Naive thymus-derived CD4-positive, alpha-beta T cell (primary cell): ENCODE measurements at regions not wholly inside any gene's neighbourhood (a gene's known extent, or its start where the extent isn't known, plus 50 kb on each side); places are given as distances from the start of the nearest gene placed in this dataset.
"Not testable (repeated sequence)": the region's sequence is repeated elsewhere in the genome, so short reads cannot be mapped to it uniquely, and the experiment has no call there.

Experiments used
- ATAC-seq: fragments of 150-1000 bp; cut with Tn5 transposase; 2 replicates; pipeline ENCODE4 v1.10.0; 2021; ENCODE audit warnings: mild to moderate bottlenecking, moderate library complexity
- CTCF ChIA-PET: fragments of 350-600 bp; sonication (Branson Sonifier 250); formaldehyde crosslinking; loops from one replicate; lab custom pipeline; 2021; ENCODE audit warnings: antibody characterized with exemption; lab: Charles Lee
- POLR2A ChIA-PET: fragments of 350-600 bp; sonication (Branson Sonifier 250); formaldehyde crosslinking; loops from one replicate; lab custom pipeline; 2021; ENCODE audit warnings: antibody characterized with exemption, inconsistent platforms; lab: Charles Lee
- DNase-seq, 9 donors: peaks; one replicate each; pipeline versions ENCODE4 v3.0.0 to v3.0.0-alpha.2; 2020 to 2022; ENCODE audit warnings: mixed read lengths in 1 of 9
- H3K27ac ChIP-seq: one replicate; pipeline ENCODE4 v1.7.0; 2013; ENCODE audit warnings: mild to moderate bottlenecking, low read depth, low read length, moderate library complexity
- H3K27me3 ChIP-seq, 2 donors: one replicate each; pipeline ENCODE4 v1.7.0; 2013; ENCODE audit warnings: low read length in 2 of 2, mild to moderate bottlenecking in 2 of 2, moderate library complexity in 2 of 2; ENCODE audit not compliant: control insufficient read depth in 2 of 2, insufficient read depth in 2 of 2
- H3K36me3 ChIP-seq, 3 experiments: 1 replicate in 2 of 3; 2 replicates in 1 of 3; pipeline ENCODE4 v1.7.0; 2013; ENCODE audit warnings: low read length in 3 of 3, mild to moderate bottlenecking in 3 of 3, moderate library complexity in 1 of 3; ENCODE audit not compliant: insufficient read depth in 3 of 3, control insufficient read depth in 2 of 3
- H3K4me1 ChIP-seq, 2 donors: one replicate each; pipeline ENCODE4 v1.7.0; 2013; ENCODE audit warnings: low read length in 2 of 2, mild to moderate bottlenecking in 2 of 2, moderate library complexity in 1 of 2; ENCODE audit not compliant: control insufficient read depth in 2 of 2, insufficient read depth in 2 of 2
- H3K4me3 ChIP-seq: 2 replicates; pipeline ENCODE4 v1.7.0; 2013; ENCODE audit warnings: mild to moderate bottlenecking, low read length
- H3K9me3 ChIP-seq, 3 experiments: 1 replicate in 2 of 3; 2 replicates in 1 of 3; pipeline ENCODE4 v1.7.0; 2013; ENCODE audit warnings: low read length in 3 of 3; ENCODE audit not compliant: control insufficient read depth in 2 of 3
- H3K27ac Mint-ChIP-seq, 9 donors: one replicate each; pipeline ENCODE4 v1.8.0; 2020 to 2022; ENCODE audit warnings: mixed read lengths in 9 of 9, mild to moderate bottlenecking in 8 of 9, moderate library complexity in 5 of 9, inconsistent platforms in 2 of 9
- H3K27me3 Mint-ChIP-seq, 5 donors: one replicate each; pipeline ENCODE4 v1.8.0; 2021 to 2022; ENCODE audit warnings: mixed read lengths in 5 of 5, mild to moderate bottlenecking in 1 of 5
- H3K36me3 Mint-ChIP-seq, 5 donors: one replicate each; pipeline ENCODE4 v1.8.0; 2020 to 2022; ENCODE audit warnings: mixed read lengths in 5 of 5, mild to moderate bottlenecking in 3 of 5, inconsistent platforms in 1 of 5
- H3K4me1 Mint-ChIP-seq, 7 donors: one replicate each; pipeline ENCODE4 v1.8.0; 2020 to 2022; ENCODE audit warnings: mixed read lengths in 7 of 7, mild to moderate bottlenecking in 3 of 7, inconsistent platforms in 1 of 7
- H3K4me3 Mint-ChIP-seq, 10 donors: one replicate each; pipeline ENCODE4 v1.8.0; 2020 to 2022; ENCODE audit warnings: mild to moderate bottlenecking in 10 of 10, mixed read lengths in 10 of 10, moderate library complexity in 6 of 10, inconsistent platforms in 2 of 10
- H3K9me3 Mint-ChIP-seq, 11 donors: one replicate each; pipeline ENCODE4 v1.8.0; 2020 to 2022; ENCODE audit warnings: mixed read lengths in 11 of 11, mild to moderate bottlenecking in 4 of 11, inconsistent platforms in 1 of 11, moderate library complexity in 1 of 11
- intact Hi-C, 2 donors: fragments of 100-400 bp; cut with micrococcal nuclease; formaldehyde crosslinking; loops; one replicate each; pipeline ENCODE4 v1.15.1; 2023

DNA sequence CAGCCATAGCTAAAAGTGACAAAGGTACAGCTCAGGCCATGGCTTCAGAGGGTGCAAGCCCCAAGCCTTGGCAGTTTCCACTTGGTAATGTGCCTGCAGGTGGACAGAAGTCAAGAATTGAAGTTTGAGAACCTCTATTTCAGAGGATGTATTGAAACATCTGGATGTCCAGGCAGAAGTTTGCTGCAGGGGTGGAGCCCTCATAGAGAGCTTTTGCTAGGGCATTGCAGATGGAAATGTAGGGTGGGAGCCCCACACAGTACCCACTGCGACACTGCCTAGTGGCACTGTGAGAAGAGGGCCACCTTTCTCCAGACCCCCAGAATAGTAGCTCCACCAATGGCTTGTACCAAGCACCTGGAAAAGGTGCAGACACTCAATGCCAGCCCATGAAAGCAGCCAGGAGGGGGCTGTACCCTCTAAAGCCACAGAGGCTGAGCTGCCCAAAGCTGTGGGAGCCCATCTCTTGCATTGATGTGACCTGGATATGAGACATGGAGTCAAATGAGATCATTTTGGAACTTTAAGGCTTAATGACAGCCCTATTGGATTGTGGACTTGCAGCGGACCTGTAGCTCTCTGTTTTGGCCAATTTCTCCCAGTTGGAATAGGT lies 1299.4 kb upstream of the MAP3K7 start:
- Mint-ChIP-seq H3K4me3 (no peak overlapping the region), H3K27ac (no peak overlapping the region), H3K27me3 (no peaks in the 10 kb centered on the region), H3K4me1 (no peaks in the 10 kb centered on the region), H3K36me3 (no peaks in the 10 kb centered on the region), H3K9me3 (peaks cover 9 to 48% (median 25%) of the 10 kb centered on the region in 11 donors)
- DNase-seq: no peak
- peaks cover 0 to 19% (median 0%) of the 10 kb centered on the region in 3 experiments for H3K9me3 ChIP-seq
- no peak for ATAC-seq
- H3K36me3 ChIP-seq: no peaks in the 10 kb centered on the region
- no peak overlapping the region for H3K27ac ChIP-seq
- no peak overlapping the region for H3K4me3 ChIP-seq
- no peaks in the 10 kb centered on the region for H3K4me1 ChIP-seq
- CTCF ChIA-PET: no interaction called here
- POLR2A ChIA-PET: no interaction called here
- H3K27me3 ChIP-seq: no peaks in the 10 kb centered on the region
- intact Hi-C loops: no loop called here

DNA sequence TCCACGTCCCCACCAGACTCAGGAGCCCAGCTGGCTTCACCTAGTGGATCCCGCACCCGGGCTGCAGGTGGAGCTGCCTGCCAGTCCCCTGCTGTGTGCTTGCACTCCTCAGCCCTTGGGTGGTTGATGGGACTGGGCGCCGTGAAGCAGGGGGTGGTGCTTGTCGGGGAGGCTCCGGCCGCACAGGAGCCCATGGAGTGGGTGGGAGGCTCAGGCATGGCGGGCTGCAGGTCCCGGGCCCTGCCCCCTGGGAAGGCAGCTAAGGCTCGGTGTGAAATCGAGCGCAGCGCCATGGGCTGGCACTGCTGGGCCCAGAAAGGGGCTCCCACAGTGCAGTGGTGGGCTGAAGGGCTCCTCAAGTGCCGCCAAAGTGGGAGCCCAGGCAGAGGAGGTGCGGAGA lies 1294.9 kb upstream of the MAP3K7 start:
- POLR2A ChIA-PET, CTCF ChIA-PET, ATAC-seq, H3K4me3 Mint-ChIP-seq, H3K27me3 Mint-ChIP-seq, H3K36me3 Mint-ChIP-seq, H3K4me1 Mint-ChIP-seq, H3K36me3 ChIP-seq, H3K4me3 ChIP-seq, H3K27ac Mint-ChIP-seq, H3K27ac ChIP-seq, intact Hi-C loops, H3K27me3 ChIP-seq, H3K4me1 ChIP-seq, DNase-seq: not testable (repeated sequence)
- peaks cover 0 to 15% (median 0%) of the 10 kb centered on the region in 3 experiments for H3K9me3 ChIP-seq
- H3K9me3 Mint-ChIP-seq: peaks cover 6 to 29% (median 16%) of the 10 kb centered on the region in 11 donors

DNA sequence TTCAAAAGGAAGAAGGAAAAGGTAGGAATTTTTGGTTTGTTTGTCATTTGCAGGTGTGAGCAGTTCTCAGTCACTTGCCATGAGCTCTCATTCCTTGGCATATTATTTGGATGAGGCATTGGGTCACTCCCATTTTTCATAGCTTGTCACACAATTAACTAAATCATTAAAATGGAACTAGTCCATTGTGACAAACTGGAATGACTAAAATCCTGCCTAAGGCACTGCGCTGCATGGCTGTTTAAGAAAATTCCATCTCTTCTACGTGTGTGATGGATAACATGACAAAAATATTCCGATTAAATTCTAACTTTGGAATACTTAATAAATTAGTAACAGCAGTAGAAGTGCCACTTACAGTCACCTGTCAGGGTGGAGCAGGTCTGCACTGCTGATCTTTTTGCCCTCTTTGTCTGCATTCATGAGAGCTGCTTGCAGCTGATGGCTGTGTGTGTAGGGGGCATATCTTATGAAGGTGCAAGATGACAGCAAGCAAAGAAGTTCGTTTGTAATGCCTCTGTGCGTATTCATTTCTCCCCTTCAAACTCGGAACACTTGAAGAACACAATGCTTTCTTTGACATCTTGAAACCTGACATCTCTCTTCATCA lies 1292.6 kb upstream of the MAP3K7 start:
- ATAC-seq (no peak), DNase-seq (no peak)
- H3K27ac Mint-ChIP-seq: no peak overlapping the region
- no peak overlapping the region for H3K27ac ChIP-seq
- no peaks in the 10 kb centered on the region for H3K9me3 ChIP-seq
- no peaks in the 10 kb centered on the region for H3K4me1 ChIP-seq
- H3K4me1 Mint-ChIP-seq: no peaks in the 10 kb centered on the region
- ChIA-PET POLR2A (no interaction called here), CTCF (no interaction called here)
- H3K4me3 ChIP-seq: no peak overlapping the region
- H3K27me3 Mint-ChIP-seq: no peaks in the 10 kb centered on the region
- H3K36me3 ChIP-seq: no peaks in the 10 kb centered on the region
- H3K27me3 ChIP-seq: no peaks in the 10 kb centered on the region
- no peak overlapping the region for H3K4me3 Mint-ChIP-seq
- intact Hi-C loops: no loop called here
- no peaks in the 10 kb centered on the region for H3K36me3 Mint-ChIP-seq
- H3K9me3 Mint-ChIP-seq: peaks cover 3 to 20% (median 8%) of the 10 kb centered on the region in 11 donors

GRCh38 chr6:91877994-91878393 lies 1291.1 kb upstream of the MAP3K7 start:
- Mint-ChIP-seq H3K27me3 (no peaks in the 10 kb centered on the region), H3K9me3 (peaks cover 0 to 20% (median 5%) of the 10 kb centered on the region in 11 donors), H3K4me1 (no peaks in the 10 kb centered on the region), H3K4me3 (no peak overlapping the region), H3K36me3 (no peaks in the 10 kb centered on the region), H3K27ac (no peak overlapping the region)
- no peaks in the 10 kb centered on the region for H3K9me3 ChIP-seq
- POLR2A ChIA-PET: no interaction called here
- H3K36me3 ChIP-seq: no peaks in the 10 kb centered on the region
- DNase-seq: no peak
- no peaks in the 10 kb centered on the region for H3K27me3 ChIP-seq
- ATAC-seq: no peak
- H3K27ac ChIP-seq: no peak overlapping the region
- CTCF ChIA-PET: no interaction called here
- intact Hi-C loops: no loop called here
- no peak overlapping the region for H3K4me3 ChIP-seq
- H3K4me1 ChIP-seq: no peaks in the 10 kb centered on the region

DNA sequence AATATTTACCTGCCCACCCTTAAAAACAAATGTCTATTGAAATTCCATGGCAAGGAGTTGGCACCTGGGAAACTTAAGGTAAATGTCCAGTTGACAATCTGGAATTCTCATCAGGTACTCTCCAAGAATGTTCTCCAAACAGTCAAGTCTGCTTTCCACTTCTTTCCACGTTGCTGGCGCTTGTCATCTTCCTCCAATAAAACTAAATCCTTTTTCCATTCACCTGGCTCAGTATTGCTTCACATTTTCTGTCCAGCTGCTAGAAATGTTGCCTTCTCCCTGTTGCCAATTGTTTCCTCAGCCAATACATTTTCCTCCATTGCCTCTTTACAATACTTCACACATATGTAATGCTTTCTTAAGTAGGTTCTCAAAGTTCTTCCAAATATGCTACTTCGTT lies 1288.1 kb upstream of the MAP3K7 start:
- no peak for ATAC-seq
- intact Hi-C loops: no loop called here
- Histone ChIP-seq H3K36me3 (no peaks in the 10 kb centered on the region), H3K27ac (no peak overlapping the region), H3K4me3 (no peak overlapping the region), H3K27me3 (no peaks in the 10 kb centered on the region), H3K9me3 (no peaks in the 10 kb centered on the region), H3K4me1 (no peaks in the 10 kb centered on the region)
- CTCF ChIA-PET: no interaction called here
- Mint-ChIP-seq H3K9me3 (peaks cover 0 to 20% (median 3%) of the 10 kb centered on the region in 11 donors), H3K27me3 (no peaks in the 10 kb centered on the region), H3K4me3 (no peak overlapping the region), H3K27ac (no peak overlapping the region), H3K4me1 (no peaks in the 10 kb centered on the region), H3K36me3 (no peaks in the 10 kb centered on the region)
- POLR2A ChIA-PET: no interaction called here
- DNase-seq: no peak

DNA sequence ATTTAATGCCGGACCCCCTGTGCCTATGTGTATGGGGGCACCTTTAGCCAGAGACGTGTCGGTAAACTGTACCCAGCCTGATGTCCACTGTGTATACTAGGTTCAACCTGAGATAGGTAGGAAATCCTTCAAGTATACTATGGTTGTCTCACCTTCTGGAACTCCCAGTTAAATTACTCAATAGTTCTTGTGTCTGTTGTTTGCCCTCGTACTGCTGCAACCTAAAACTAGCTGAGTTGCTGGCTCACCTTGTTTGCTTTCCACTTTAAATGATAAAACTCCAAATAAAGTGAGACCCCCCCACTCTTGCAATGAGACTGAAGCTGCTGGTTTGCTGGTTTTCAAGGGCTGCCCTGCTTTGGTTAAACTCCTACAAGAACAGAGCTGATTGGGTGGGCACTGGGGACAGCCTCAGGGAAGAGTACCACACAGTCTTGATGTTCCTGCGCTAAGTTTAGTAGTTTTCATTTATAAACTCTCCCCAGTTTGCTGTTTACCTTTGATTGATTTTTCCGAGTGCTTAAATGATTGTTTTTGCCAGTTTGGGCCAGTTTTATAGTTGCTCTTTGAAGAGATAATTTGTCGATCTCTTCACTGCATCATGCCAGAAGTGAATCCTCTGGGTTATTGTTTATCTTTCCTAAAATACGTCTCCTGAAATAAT lies 1281.8 kb upstream of the MAP3K7 start:
- Mint-ChIP-seq H3K27me3 (no peaks in the 10 kb centered on the region), H3K9me3 (peaks cover 0 to 13% (median 7%) of the 10 kb centered on the region in 11 donors), H3K4me3 (no peak overlapping the region), H3K27ac (no peak overlapping the region), H3K4me1 (no peaks in the 10 kb centered on the region), H3K36me3 (no peaks in the 10 kb centered on the region)
- no peak for DNase-seq
- no peak for ATAC-seq
- POLR2A ChIA-PET: no interaction called here
- Histone ChIP-seq H3K36me3 (no peaks in the 10 kb centered on the region), H3K27me3 (no peaks in the 10 kb centered on the region), H3K4me3 (no peak overlapping the region), H3K27ac (no peak overlapping the region), H3K9me3 (no peaks in the 10 kb centered on the region), H3K4me1 (no peaks in the 10 kb centered on the region)
- intact Hi-C loops: no loop called here
- CTCF ChIA-PET: no interaction called here

DNA sequence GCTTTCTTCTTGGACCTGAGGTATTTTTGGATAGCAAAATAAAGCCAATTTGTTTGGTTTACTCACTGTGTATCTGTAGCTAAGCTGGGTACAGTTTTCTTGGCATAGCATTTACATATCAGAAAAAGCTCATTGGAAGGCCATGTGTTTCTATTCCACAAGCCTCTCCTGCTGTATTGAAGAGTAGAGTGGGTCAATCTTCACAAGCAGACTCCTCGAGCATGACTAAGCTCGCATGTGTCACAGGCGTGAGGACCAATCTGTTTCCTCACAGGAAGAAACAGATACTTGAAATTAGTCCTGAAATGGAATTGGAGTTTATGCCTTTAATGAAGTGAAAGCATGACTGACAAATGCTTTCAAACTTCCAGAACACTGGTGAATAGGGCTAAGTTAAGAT lies 1279.0 kb upstream of the MAP3K7 start:
- no peak for ATAC-seq
- no peak for DNase-seq
- Histone ChIP-seq H3K4me3 (no peak overlapping the region), H3K36me3 (no peaks in the 10 kb centered on the region), H3K4me1 (no peaks in the 10 kb centered on the region), H3K27me3 (no peaks in the 10 kb centered on the region), H3K27ac (no peak overlapping the region), H3K9me3 (no peaks in the 10 kb centered on the region)
- H3K4me3 Mint-ChIP-seq: no peak overlapping the region
- ChIA-PET POLR2A (no interaction called here), CTCF (no interaction called here)
- H3K27ac Mint-ChIP-seq: no peak overlapping the region
- H3K36me3 Mint-ChIP-seq: no peaks in the 10 kb centered on the region
- H3K9me3 Mint-ChIP-seq: peaks cover 0 to 13% (median 4%) of the 10 kb centered on the region in 11 donors
- no peaks in the 10 kb centered on the region for H3K4me1 Mint-ChIP-seq
- intact Hi-C loops: no loop called here
- no peaks in the 10 kb centered on the region for H3K27me3 Mint-ChIP-seq
